GM21786 (cell line): ENCODE measurements at regions not wholly inside any gene's neighbourhood (a gene's known extent, or its start where the extent isn't known, plus 50 kb on each side); places are given as distances from the start of the nearest gene placed in this dataset.
"Not testable (repeated sequence)": the region's sequence is repeated elsewhere in the genome, so short reads cannot be mapped to it uniquely, and the experiment has no call there.

Source experiments
- ATAC-seq: cut with Tn5 transposase; IDR thresholded peaks from one replicate; pipeline ENCODE4 v1.9.1; 2021; ENCODE audit not compliant: unreplicated experiment

DNA sequence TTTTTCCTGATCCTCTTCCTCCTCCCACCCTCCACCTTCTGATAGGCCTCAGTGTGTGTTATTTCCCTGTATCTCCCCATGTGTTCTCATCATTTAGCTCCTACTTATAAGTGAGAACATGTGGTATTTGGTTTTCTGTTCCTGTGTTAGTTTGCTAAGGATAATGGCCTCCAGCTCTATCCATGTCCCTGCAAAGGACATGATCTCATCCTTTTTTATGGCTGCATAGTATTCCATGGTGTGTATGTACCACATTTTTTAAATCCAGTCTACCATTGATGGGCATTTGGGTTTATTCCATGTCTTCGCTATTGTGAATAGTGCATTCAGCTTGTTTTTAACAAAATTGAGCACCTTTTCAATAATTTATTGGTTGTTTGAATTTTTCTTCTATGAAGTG, 130.8 kb upstream of the ARHGAP20 start:
- not testable (repeated sequence) for ATAC-seq

DNA sequence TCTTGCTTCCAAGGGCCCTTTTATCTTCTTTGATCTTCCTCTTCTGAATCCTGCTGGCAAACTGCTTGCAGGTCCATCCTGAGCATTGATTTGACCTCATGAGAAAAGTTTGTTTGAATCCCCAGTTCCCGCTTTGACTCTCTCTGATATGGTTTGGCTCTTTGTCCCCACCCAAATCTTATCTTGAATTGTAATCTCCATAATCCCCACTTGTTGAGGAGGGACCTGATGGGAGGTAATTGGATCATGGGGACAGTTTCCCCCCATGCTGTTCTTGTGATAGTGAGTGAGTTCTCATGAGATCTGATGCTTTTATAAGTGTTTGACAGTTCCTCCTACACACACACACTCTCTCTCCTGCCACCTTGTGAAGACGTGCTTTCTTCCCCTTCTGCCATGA, 126.6 kb upstream of the ARHGAP20 start:
- no peak for ATAC-seq

DNA sequence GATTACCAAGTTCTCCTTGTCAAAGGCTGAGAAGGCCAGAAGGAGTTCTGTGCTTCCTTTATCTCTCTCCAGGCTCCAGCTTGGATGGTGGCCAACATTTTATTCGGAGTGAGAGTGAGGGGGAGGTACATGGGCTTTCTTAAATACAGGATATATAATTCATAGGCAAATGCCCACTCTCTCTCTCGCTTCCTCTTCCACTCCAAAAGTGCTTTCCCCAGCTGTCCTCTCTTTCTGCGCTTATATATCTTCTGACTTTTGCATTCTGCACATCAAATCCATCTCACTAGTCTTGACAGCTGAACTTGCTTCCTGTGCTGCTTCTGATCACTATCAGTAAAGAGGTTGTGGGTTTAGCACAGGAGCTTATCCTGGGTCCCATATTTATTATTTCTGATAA, 125.4 kb upstream of the ARHGAP20 start:
- ATAC-seq, result no peak

DNA sequence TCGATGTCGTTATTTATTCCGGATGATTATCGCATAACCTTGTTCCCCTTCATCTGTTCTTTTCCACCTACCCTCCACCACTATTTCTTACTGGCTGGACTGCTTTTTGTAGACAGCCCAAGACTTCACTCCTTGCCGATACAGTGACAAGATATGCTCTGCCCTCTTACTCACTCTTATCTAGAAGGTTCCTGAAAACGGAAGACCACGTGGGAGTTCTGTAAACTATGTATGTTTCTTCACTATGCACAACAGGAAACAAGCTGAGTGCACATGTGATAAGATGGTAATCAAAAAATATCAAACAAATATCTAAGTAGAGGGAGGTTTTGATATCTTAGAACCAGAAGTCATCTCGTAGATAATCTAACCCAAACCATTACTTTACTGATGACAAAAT, 122.9 kb upstream of the ARHGAP20 start:
- ATAC-seq, result no peak

DNA sequence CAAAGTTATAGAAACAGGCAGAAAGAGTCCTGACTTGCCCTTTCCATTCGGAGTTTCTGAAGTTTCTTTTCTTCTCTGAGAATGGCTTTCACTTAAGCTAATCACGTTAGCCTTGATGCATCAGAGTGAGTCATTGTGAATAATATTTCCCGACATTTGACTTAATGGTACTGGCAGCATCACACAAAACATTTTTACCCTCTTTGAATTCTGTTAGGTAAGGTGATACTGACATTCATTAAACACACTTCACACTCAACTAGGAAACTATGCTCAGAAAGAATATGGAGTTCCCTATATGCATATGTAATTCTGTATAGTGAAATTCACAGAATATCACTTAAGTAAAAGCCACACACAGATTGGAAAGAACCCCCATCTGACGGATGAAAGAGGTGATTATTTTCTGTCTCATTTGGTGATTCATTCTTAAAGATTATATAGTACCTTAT, 120.8 kb upstream of the ARHGAP20 start:
- ATAC-seq, result no peak

DNA sequence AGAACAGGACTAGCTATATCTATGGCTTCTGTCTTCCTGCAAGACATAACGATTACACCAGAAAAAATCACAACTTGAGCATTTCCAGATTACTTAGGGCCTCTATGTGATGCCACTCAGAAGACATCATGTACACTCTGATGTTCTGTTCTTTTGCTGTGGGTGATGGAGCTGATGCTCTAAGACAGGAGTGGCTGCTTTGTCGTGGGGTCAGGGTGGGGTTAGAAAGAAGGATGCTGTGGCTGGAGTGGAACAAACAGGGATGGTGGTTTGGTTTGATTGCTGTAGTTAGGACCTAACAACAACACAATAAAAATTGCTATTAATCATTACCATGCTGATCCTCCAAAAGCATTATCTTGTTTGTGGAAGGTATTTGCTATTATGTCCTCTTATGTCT, 120.3 kb upstream of the ARHGAP20 start:
- no peak for ATAC-seq

DNA sequence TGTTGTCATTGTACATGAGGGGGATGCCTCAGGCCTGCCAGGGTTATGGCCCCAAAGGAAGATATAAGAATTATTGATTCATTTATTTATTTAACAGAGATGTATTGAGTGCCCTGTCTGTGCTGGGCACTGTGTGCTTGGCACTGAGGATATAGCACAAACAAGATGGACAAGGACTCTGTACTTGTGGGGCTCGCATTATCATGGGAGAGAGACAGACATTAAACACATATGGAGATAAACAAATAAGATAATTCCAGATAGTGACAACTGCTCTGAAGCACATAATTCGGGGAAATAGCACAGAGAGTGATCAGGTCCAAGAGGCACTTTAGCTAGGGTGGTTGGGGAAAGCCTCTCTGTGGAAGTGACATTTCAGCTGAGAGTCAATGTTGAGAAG, 119.8 kb upstream of the ARHGAP20 start:
- no peak for ATAC-seq

DNA sequence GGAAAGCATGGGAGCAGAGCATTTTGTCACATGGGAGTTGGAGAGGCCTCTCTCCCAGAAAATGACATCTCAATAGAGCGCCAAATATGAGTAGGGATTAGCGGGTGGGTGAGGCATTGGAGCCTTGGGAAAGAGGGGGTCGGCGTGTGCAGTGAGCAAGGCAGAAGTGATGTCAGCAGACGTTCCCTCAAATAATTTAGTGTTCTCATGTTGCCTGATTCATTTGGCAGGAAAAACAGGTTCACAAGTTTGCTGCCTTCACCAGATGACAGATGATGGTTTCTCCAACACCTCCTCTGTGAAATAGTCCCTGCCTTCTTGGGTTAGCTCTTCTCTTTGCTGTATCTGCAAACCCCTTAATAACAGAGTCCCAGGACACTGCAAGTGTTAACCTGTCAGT, 118.5 kb upstream of the ARHGAP20 start:
- ATAC-seq, result no peak

DNA sequence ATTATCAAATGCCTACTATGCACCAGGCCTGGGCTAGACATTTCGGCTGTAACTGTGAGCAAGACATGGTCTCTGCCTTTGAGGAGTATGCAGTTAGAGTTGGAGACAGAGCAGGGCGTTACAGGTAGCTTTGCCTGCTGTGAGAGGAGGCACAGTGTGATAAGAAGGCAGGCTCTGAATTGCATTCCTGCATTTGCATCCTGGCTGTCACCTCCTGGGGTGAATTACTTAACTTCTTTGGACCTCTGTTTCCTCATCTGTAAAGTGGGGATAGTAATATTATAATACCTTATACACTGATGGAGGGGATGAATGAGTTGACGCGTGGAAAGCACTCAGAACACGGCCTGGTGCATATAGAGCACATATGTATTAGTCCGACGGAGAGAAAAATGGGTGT, 118.1 kb upstream of the ARHGAP20 start:
- no peak for ATAC-seq

DNA sequence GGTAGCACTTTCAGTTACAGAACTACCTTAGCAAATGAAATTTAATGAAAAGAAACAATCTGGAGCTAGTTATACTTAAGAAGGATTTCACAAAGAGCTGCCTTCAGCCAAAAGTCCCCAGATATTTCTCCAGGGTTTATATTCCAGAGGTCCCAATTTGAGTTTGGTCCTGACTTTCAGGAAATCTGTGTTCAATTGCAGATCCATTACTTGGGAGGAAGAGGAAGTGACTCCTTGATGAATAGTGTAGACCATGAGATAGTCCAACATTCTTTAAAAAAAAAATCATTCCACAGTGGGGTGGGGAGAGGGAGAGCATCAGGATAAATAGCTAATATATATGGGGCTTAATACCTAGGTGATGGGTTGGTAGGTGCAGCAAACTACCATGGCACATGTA, 117.6 kb upstream of the ARHGAP20 start:
- no peak for ATAC-seq

DNA sequence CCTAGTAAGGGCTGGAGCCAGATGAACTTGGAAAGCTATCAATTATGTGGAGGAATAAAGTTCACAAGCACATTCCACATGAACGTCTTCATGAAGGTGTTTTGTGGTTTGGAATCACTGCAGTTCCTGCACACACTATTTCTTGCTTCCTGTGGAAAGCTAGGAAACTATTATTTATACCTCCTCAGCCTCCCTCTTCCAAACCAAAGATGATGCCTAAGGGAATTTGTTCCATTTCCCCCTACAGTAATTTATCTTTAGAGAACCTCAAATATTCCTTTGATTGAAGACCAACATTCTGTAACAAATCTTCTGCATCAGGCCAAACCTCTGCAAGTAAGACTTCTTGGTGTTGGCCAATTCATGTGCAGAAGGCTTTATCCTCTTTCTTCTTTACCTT, 115.8 kb upstream of the ARHGAP20 start:
- ATAC-seq, result no peak

DNA sequence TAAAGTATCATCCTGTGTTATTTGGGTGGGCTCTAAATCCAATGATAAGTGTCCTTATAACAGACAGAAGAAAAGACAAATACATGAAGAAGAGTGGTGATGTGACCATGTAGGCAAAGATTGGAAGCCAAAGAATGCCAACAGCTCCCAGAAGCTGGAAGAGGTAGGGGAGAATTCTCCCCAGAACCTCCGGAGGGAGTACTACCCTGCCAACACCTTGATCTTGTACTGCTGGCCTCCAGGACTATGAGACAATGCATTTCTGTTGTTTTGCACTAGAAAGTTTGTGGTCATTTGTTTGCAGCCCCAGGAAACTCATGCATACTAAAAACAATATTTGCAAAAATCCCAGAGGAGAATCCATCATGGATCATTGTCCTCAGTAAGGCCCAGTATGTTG, 115.0 kb upstream of the ARHGAP20 start:
- no peak for ATAC-seq

DNA sequence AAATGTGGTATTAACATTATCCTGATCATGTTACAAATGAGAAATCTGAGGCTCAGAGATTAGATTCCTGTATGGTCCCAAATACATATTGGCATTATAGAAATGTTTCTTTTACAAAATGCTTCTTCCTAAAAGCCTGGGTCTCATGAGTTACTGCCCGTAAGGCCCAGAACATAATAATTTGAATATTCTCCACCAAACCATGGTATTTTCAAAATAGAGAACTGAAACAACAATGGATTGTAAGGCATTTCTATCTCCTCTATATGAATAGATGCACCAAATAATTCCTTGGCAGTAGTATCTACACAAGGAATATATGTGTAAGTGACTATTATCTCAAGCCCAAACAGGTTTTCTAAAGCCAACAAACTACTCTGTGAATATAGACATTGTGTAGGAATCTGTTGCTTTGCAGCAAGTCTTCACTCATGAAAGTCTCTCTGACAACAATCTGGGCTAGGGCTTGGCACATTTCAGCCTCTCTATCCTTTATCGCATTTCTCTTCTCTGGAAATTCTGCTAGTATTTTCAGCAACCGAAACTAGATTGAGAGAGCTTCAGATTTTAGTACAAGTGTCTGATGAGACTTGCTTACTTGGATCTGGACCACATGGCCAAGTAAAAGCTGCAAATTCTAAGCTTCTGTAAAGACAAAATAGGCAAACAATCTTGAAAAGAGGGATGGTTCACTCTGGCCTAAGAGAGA, 112.8 kb upstream of the ARHGAP20 start:
- ATAC-seq, result no peak

DNA sequence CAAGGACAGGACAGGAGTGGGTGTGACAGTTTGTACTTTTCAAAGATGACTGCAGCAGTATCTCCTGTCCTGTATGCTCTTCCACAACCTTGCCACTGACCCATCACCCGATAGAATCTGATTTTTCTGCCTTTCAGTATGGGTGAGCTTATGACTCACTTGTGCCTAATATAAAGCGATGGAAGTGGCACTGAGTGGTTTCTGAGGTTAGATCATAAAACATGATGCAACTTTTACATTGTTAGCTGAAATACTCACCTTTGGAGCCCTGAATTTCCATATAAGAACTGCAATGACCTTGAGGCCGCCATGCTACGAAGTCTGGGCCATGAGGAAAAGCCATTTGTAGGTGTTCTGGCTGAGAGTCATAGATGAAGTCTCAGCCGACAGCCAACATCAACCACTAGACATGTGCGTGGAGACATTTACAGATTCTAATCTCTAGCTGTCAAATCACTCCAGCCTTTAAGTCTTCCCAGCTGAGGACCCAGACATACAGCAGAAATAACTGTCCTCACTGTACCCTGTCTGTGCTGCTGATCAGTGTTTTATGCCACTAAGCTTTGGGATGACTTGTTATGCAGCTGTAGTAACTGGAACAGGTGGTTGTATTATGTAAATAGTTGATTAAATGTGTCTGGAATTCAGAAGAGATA, 105.9 kb upstream of the ARHGAP20 start:
- no peak for ATAC-seq

DNA sequence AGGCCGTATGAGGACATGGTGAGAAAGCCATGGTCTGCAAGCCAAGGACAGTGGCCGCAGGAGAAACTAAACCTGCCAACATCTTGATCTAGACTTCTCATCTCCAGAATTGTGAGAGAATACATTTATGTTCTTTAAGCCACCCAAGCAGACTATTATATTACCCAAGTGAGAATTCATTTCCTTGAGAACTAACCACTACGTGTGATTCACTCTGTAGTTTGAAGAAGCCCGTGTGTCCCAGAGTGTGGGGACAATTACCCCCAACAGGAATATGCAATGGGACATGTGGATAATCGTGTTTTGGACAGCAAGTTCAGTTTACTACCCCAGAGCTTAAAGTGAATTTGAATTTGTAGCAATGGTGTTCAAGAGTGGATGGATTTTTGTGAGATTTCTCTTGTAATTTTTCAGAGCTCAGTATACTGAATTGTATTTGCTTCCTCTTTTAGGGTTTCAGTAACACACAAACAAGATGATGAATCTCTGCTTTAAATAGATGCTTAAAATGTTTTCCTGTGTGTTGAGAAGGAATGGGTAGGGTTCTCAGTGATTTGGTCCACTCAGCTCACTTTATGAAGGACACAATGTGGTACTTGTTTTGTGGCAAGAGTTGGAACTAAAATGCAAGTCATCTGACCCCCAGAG, 100.0 kb upstream of the ARHGAP20 start:
- ATAC-seq, result no peak

DNA sequence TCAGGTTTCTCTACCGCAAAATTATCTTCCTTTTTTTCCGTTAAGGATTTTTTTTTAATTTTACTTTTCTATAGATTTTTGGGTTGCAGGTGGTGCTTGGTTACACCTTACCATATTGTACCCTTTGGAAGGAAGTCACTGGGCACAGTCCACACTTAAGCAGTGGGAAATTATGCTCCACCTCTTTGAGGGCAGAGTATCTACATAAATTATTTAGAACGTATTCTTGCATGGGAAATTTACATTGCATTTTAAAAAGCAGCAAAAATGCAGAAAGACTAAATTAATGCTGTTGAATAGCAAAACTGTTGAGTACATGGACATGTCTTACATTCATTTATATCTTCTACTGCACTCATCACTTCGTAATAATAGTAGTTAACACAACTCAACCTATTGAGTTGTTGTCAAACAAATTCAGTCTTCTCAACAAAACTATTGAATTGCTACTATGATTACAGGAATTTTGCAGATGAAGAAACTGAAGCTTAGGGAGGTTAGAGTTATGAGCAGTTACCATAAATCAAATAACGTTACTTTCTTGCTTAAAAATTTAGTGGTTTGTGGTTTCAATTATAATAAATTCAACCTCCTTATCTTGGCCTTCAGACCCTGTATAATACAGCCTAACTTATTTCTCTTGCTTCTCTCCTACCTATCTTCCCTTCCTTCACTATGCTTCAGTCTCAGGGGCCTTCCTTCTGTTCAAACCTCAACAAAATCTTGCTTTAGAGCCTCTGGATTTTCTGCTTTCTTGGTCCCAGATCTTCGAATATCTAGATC, 97.4 kb upstream of the ARHGAP20 start:
- no peak for ATAC-seq

DNA sequence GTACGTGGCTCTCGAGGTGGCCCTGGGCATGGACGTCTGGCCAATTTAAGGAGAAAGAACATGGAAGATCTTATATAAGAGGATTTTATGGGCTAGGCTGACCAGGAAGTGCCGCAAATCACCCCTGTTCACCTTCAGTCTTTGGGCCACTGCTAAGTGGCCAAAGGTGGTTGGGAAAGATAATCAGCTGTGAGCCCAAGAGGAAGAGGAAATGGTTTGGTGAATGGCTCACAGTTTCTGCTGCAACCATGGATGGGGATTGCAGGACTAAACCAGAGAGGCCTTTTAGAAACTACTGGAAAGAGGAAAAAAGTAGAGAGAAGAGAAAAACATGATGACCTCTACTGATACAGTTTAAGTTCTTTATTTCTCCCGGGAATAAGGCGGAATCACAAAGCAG, 96.0 kb upstream of the ARHGAP20 start:
- no peak for ATAC-seq

DNA sequence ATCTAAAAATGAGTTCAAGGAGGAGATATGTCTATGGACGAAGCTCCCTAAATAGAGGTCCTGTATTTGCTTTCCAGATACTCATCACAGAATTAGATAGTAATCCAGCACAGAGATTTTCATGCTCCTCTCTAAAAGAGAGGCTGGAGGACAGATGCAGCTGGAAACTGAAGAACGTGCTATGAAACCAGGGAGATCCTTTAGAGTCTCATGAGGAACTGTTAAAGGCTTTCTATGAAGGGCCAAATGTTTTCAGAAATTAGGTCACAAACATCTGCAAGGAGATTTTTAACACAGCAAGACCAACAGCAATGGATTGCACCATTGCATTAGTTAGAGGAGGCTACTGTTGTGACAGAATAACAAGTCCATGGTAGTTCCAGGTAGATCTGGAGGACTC, 95.6 kb upstream of the ARHGAP20 start:
- no peak for ATAC-seq

DNA sequence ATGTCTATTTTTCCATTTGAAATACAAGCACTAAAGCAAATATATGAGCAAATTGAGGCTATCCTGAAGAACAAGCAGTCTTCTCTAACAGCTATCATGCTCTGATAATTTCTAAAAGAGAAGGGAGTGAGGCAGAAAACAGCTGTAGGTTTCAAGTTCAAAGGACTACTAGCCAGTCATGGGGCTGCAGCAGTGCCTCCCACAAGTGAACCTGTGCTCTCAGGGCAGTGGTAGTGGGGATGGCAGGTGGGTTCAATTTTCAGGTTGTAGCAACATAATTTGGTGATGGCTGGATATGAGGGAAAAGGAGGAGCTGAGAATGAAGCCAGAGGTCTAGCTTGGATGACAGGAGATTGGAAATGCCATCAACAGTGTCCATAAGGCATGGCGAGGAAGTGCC, 93.5 kb upstream of the ARHGAP20 start:
- no peak for ATAC-seq

DNA sequence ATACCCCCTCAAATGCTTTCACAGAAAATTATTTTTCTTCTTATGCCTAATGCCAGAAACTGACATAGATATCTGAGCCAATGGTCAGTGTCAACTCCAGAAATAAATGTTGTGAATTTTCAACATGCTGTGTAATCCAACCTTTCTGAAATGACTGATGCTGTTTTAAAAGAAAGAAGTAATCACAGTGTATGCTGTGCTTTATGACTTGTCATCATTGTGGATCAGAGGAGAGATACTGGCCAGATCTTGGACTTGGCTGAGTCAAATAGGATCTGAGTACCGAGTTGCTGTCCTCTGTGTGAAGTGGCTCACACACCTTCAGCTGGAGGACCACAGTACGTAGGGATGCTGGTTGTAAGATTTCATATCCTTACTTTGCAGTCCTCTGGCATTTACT, 89.9 kb upstream of the ARHGAP20 start:
- no peak for ATAC-seq

DNA sequence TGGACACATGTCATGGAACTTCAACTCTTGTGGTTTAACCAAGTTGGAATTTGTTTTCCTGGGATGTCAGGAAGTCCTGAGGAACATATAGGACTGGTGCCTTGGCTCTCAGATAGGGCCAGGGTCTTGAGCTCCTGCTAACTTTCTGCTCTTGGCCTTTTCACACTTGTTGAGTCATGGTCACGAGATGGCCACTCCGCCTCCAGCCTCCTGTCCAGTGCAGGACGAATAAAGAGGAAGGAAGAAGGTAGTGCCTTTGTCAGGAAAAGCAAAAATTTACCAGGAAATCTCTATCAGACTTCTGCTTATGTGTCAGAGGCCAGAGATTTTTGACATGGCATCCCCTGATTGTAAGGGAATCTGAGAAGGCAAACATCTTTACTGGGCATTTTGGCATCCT, 89.1 kb upstream of the ARHGAP20 start:
- no peak for ATAC-seq
